HPDE6-E6E7 (cell line): ENCODE measurements at regions not wholly inside any gene's neighbourhood (a gene's known extent, or its start where the extent isn't known, plus 50 kb on each side); places are given as distances from the start of the nearest gene placed in this dataset.
"Not testable (repeated sequence)": the region's sequence is repeated elsewhere in the genome, so short reads cannot be mapped to it uniquely, and the experiment has no call there.

Experiments
- DNase-seq: peaks from one replicate; pipeline ENCODE4 v3.0.0; 2011; ENCODE audit warnings: missing footprints; ENCODE audit errors: extremely low spot score

- DNase-seq = no peak
Observed at GRCh38 chr1:163472651-163473248, 151.0 kb downstream of the NUF2 start.

- no peak for DNase-seq
Observed at GRCh38 chr1:163477276-163477830, 155.6 kb downstream of the NUF2 start.

GRCh38 chr1:163498391-163499330, 176.9 kb downstream of the NUF2 start:
- DNase-seq = not testable (repeated sequence)

GRCh38 chr1:163504331-163504978, 182.7 kb downstream of the NUF2 start:
- no peak for DNase-seq

- no peak for DNase-seq
Observed at GRCh38 chr1:163509114-163509513, 187.4 kb downstream of the NUF2 start.

GRCh38 chr1:163512349-163512989, 190.7 kb downstream of the NUF2 start:
- no peak for DNase-seq

- DNase-seq = no peak
Observed at GRCh38 chr1:163523375-163524029, 201.7 kb downstream of the NUF2 start.

- no peak for DNase-seq
Observed at GRCh38 chr1:163528710-163529348, 207.1 kb downstream of the NUF2 start.

- DNase-seq = no peak
Observed at GRCh38 chr1:163531345-163531744, 209.6 kb downstream of the NUF2 start.

GRCh38 chr1:163535401-163535800, 213.6 kb downstream of the NUF2 start:
- DNase-seq = no peak

GRCh38 chr1:163535807-163536206, 214.1 kb downstream of the NUF2 start:
- no peak for DNase-seq

GRCh38 chr1:163537809-163538208, 216.1 kb downstream of the NUF2 start:
- DNase-seq = no peak

GRCh38 chr1:163538667-163539066, 216.9 kb downstream of the NUF2 start:
- no peak for DNase-seq

- no peak for DNase-seq
Observed at GRCh38 chr1:163540727-163541126, 219.0 kb downstream of the NUF2 start.

- no peak for DNase-seq
Observed at GRCh38 chr1:163544441-163544840, 222.7 kb downstream of the NUF2 start.

- no peak for DNase-seq
Observed at GRCh38 chr1:163558162-163558561, 236.4 kb downstream of the NUF2 start.

GRCh38 chr1:163561580-163562295, 240.0 kb downstream of the NUF2 start:
- DNase-seq = no peak

GRCh38 chr1:163562355-163562754, 240.6 kb downstream of the NUF2 start:
- DNase-seq = no peak

- DNase-seq = no peak
Observed at GRCh38 chr1:163565166-163565565, 243.4 kb downstream of the NUF2 start.

GRCh38 chr1:163570071-163570470, 248.3 kb downstream of the NUF2 start:
- no peak for DNase-seq
